ENCODE measurements at regions not wholly inside any gene's neighbourhood (a gene's known extent, or its start where the extent isn't known, plus 50 kb on each side); places are given as distances from the start of the nearest gene placed in this dataset.

DNA sequence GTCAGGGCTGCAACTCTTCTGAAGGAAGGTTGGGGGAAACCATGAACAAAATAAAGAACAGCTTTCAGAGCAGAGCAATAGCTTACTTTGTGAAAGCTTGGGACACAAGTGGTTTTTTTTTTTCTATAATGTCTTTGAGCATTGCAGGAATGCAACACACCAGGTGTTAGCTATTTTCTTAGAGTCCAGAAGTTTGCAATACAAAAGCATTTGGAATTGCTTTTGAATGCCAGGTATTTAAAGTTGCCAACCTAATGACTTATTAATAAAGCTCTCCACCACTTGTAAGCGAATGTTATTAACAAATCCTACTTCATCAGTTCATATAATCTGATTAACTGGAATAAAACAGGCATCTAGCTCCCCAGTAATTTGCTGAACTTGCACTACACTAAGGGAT lies 172.6 kb downstream of the NUFIP1 start:
- H3K9me3 ChIP-seq (replicated peaks; ENCODE audit: insufficient read depth, low read length) = no peaks in the 10 kb centered on the region
- H3K4me3 ChIP-seq (ENCODE audit: low read length) = no peak overlapping the region
- no peaks in the 10 kb centered on the region for H3K27me3 ChIP-seq (replicated peaks; ENCODE audit: insufficient read depth, low read length)
- no peak overlapping the region for H3K9ac ChIP-seq (ENCODE audit: low read length)
- no peak overlapping the region for H3K27ac ChIP-seq (ENCODE audit: low read length)
- no peaks in the 10 kb centered on the region for H3K36me3 ChIP-seq (replicated peaks; ENCODE audit: insufficient read depth, low read length)
- no peaks in the 10 kb centered on the region for H3F3A ChIP-seq (ENCODE audit: insufficient read depth, low read length)
- no peaks in the 10 kb centered on the region for H4K20me1 ChIP-seq (ENCODE audit: insufficient read depth, low read length)
- DNase-seq = no peak
- H3K79me2 ChIP-seq (ENCODE audit: low read length) = no peaks in the 10 kb centered on the region
- no peaks in the 10 kb centered on the region for H3K9me2 ChIP-seq (replicated peaks; ENCODE audit: insufficient read depth, low read length)
- TF ChIP-seq EZH2 (optimal IDR thresholded peaks at IDR 0.05; ENCODE audit: low read depth, low read length) (no peak), EZH2phosphoT487 (IDR thresholded peaks at IDR 0.05; ENCODE audit: low read length) (no peak)
- TF ChIP-seq, protein P1, sequence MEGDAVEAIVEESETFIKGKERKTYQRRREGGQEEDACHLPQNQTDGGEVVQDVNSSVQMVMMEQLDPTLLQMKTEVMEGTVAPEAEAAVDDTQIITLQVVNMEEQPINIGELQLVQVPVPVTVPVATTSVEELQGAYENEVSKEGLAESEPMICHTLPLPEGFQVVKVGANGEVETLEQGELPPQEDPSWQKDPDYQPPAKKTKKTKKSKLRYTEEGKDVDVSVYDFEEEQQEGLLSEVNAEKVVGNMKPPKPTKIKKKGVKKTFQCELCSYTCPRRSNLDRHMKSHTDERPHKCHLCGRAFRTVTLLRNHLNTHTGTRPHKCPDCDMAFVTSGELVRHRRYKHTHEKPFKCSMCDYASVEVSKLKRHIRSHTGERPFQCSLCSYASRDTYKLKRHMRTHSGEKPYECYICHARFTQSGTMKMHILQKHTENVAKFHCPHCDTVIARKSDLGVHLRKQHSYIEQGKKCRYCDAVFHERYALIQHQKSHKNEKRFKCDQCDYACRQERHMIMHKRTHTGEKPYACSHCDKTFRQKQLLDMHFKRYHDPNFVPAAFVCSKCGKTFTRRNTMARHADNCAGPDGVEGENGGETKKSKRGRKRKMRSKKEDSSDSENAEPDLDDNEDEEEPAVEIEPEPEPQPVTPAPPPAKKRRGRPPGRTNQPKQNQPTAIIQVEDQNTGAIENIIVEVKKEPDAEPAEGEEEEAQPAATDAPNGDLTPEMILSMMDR (IDR thresholded peaks at IDR 0.05; ENCODE audit: low read length) = no peak
- no peaks in the 10 kb centered on the region for H3K4me1 ChIP-seq (ENCODE audit: low read length)
- H2AFZ ChIP-seq (ENCODE audit: low read length) = no peak overlapping the region
- H3K4me2 ChIP-seq (ENCODE audit: low read depth, low read length) = no peak overlapping the region

DNA sequence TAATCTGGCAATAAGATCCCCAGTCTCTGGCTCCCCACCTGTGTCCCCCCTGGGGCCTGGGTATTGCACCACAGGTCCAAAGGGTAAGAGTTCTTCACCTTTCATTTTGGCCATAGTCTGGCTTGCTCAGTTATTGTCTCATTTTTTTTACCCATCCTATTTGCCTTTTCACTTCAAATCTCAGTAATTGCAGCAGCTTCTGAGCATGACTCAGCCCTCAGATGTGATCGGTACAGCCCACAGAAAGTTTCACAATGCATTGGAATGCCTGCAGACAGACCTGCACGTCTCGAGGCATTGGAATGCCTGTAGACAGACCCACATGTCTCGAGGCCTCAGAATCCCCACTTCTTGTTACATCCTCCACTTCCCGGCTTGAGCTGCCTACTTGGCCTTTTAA lies 173.6 kb downstream of the NUFIP1 start:
- no peak overlapping the region for H2AFZ ChIP-seq (ENCODE audit: low read length)
- H3K4me2 ChIP-seq (ENCODE audit: low read depth, low read length) = no peak overlapping the region
- H3K9me2 ChIP-seq (replicated peaks; ENCODE audit: insufficient read depth, low read length) = no peaks in the 10 kb centered on the region
- H3K4me1 ChIP-seq (ENCODE audit: low read length) = no peaks in the 10 kb centered on the region
- no peak overlapping the region for H3K9ac ChIP-seq (ENCODE audit: low read length)
- no peak for DNase-seq
- H3F3A ChIP-seq (ENCODE audit: insufficient read depth, low read length) = no peaks in the 10 kb centered on the region
- TF ChIP-seq EZH2phosphoT487 (IDR thresholded peaks at IDR 0.05; ENCODE audit: low read length) (no peak), EZH2 (optimal IDR thresholded peaks at IDR 0.05; ENCODE audit: low read depth, low read length) (no peak)
- TF ChIP-seq, protein P1 (IDR thresholded peaks at IDR 0.05; ENCODE audit: low read length) = no peak
- H3K4me3 ChIP-seq (ENCODE audit: low read length) = no peak overlapping the region
- no peaks in the 10 kb centered on the region for H3K9me3 ChIP-seq (replicated peaks; ENCODE audit: insufficient read depth, low read length)
- H3K36me3 ChIP-seq (replicated peaks; ENCODE audit: insufficient read depth, low read length) = no peaks in the 10 kb centered on the region
- H3K79me2 ChIP-seq (ENCODE audit: low read length) = no peaks in the 10 kb centered on the region
- no peaks in the 10 kb centered on the region for H4K20me1 ChIP-seq (ENCODE audit: insufficient read depth, low read length)
- no peak overlapping the region for H3K27ac ChIP-seq (ENCODE audit: low read length)
- H3K27me3 ChIP-seq (replicated peaks; ENCODE audit: insufficient read depth, low read length) = no peaks in the 10 kb centered on the region

DNA sequence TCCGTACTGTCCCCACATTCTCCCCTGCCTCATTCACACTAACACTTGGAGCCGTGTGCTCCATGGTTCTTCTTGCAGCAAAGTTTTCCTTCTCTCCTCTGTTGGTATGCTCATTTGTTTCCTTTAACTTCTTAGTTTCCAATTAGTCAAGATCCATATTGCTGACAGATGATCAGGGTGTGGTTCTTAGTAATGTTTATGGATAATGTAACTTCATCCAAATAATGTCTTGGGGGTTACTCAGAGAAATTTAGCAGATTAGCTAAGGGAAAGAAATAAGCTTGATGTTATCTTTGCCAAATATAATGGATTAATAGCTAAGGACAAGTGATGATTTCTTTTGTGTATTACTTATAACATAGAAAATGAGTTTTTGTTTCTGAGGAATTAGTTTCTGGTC lies 174.4 kb downstream of the NUFIP1 start:
- TF ChIP-seq, protein P1 (IDR thresholded peaks at IDR 0.05; ENCODE audit: low read length) = no peak
- TF ChIP-seq EZH2phosphoT487 (IDR thresholded peaks at IDR 0.05; ENCODE audit: low read length) = no peak
- TF ChIP-seq EZH2 (optimal IDR thresholded peaks at IDR 0.05; ENCODE audit: low read depth, low read length) = no peak
- Histone ChIP-seq H3K36me3 (replicated peaks; ENCODE audit: insufficient read depth, low read length) (no peaks in the 10 kb centered on the region), H3K9me3 (replicated peaks; ENCODE audit: insufficient read depth, low read length) (no peaks in the 10 kb centered on the region), H3K4me3 (ENCODE audit: low read length) (no peak overlapping the region), H3K9me2 (replicated peaks; ENCODE audit: insufficient read depth, low read length) (no peaks in the 10 kb centered on the region), H3K27ac (ENCODE audit: low read length) (no peak overlapping the region), H3F3A (ENCODE audit: insufficient read depth, low read length) (no peaks in the 10 kb centered on the region), H3K79me2 (ENCODE audit: low read length) (no peaks in the 10 kb centered on the region), H3K9ac (ENCODE audit: low read length) (no peak overlapping the region), H4K20me1 (ENCODE audit: insufficient read depth, low read length) (no peaks in the 10 kb centered on the region), H3K27me3 (replicated peaks; ENCODE audit: insufficient read depth, low read length) (no peaks in the 10 kb centered on the region), H3K4me1 (ENCODE audit: low read length) (no peaks in the 10 kb centered on the region), H2AFZ (ENCODE audit: low read length) (no peak overlapping the region), H3K4me2 (ENCODE audit: low read depth, low read length) (no peak overlapping the region)
- DNase-seq = no peak
